ENCODE measurements at regions not wholly inside any gene's neighbourhood (a gene's known extent, or its start where the extent isn't known, plus 50 kb on each side); places are given as distances from the start of the nearest gene placed in this dataset.

DNA sequence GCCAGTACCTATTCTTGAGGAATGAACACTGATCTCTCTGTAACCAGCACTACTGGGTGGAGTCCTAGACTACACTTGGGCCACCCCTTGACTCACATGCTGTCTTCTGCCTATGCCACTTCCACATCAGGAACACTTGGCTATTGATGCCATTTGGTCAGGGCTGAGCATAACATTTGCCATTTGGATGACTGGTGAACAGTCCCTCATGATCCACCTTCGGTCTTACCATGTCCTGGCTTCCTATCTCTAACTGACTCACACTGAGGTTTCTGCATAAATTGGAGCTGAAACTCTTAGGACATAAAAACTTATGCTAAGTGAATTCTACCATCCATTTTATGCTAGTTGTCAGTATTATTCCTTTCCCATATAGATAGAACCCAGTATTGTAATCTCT, 91.7 kb upstream of the PELI2 start:
- TF ChIP-seq CTCF (IDR thresholded peaks at IDR 0.05) = no peak
- TF ChIP-seq POLR2A (IDR thresholded peaks at IDR 0.05) = no peak
